ENCODE measurements at regions not wholly inside any gene's neighbourhood (a gene's known extent, or its start where the extent isn't known, plus 50 kb on each side); places are given as distances from the start of the nearest gene placed in this dataset.
"Not testable (repeated sequence)": the region's sequence is repeated elsewhere in the genome, so short reads cannot be mapped to it uniquely, and the experiment has no call there.

DNA sequence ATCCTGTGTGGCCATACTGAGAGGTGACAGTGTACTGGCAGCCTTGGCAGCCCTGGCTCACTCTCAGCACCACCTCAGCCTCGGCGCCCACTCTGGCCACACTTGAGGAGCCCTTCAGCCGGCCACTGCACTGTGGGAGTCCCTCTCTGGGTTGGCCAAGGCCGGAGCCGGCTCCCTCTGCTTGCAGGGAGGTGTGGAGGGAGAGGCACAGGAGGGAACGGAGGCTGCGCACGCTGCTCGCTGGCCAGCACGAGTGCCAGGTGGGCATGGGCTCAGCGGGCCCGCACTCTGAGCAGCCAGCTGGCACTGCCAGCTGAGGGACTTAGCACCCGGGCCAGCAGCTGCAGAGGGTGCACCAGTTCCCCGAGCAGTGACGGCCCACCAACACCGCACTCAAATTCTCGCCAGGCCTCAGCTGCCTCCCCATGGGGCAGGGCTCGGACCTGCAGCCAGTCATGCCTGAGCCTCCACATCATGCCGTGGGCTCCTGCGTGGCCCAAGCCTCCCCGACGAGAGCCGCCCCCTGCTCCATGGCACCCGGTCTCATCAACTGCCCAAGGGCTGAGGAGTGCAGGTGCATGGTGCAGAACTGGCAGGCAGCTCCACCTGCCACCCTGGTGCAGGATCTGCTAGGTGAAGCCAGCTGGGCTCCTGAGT lies 184.4 kb upstream of the TOX3 start:
- DNase-seq (ENCODE audit: low read depth in 2 of 2) = no peak

DNA sequence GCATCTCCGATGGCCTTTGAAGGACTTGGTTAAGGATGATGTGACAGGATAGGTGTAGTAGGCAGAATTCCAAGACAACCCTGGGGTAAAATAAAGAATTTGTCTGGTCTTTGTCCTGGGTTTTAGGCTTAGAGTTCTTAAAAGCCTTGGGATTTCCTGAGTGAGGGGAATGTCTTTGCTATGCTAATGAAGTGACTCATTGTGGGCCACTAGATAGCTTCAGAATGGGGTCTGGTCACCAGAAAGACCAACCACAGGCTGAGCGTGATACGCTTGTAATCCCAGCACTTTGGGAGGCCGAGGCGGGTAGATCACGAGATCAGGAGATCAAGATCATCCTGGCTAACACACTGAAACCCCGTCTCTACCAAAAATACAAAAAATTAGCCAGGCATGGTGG lies 182.8 kb upstream of the TOX3 start:
- no peak for DNase-seq (ENCODE audit: low read depth in 2 of 2)

DNA sequence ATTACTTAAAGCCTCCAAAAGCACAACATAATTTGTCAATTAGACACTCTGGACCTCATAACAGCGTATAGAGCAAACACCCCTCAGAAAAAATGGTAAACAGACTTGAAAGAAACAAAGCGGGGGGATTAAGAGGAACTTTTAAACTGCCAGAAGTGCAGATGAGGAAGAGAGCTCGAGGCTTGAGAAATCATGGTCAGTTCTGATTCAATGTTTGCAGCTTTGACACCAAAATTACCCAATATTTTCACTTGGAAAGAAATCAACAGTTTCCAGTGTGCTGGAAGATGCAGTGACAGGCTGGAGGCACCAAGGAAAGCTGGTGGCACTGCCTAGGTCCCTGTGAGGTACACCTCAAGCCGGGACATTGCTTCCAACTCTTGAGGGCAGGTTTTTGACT lies 180.9 kb upstream of the TOX3 start:
- no peak for DNase-seq (ENCODE audit: low read depth in 2 of 2)

- DNase-seq (ENCODE audit: low read depth in 2 of 2) = no peak
These were observed 180.5 kb upstream of the TOX3 start for GRCh38 chr16:52727441-52727840.

DNA sequence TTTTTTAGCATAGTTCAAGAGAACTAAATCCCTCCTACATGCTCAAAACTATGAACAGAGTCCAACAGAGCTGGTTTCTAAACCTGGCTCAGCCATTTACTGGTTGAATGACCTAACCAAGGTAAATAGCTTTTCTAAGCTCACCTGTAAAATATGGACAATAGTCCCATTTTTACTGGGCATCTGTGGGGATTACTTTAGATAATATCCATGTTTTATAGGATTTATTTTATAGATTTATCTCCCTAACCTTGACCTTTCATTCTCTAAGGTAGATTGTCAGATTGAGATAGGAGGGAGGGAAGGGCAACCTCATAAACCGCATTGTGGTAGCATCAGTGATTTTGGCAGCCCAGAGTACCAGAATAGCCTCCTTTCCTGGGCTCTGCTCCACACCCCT lies 178.5 kb upstream of the TOX3 start:
- no peak for DNase-seq (ENCODE audit: low read depth in 2 of 2)

- no peak for DNase-seq (ENCODE audit: low read depth in 2 of 2)
These were observed 178.1 kb upstream of the TOX3 start for GRCh38 chr16:52725043-52725442.

- DNase-seq (ENCODE audit: low read depth in 2 of 2) = no peak
These were observed 174.4 kb upstream of the TOX3 start for GRCh38 chr16:52721331-52721730.

GRCh38 chr16:52718046-52718445 lies 171.1 kb upstream of the TOX3 start:
- DNase-seq (ENCODE audit: low read depth in 2 of 2) = no peak

GRCh38 chr16:52713740-52714139 lies 166.8 kb upstream of the TOX3 start:
- no peak for DNase-seq (ENCODE audit: low read depth in 2 of 2)

GRCh38 chr16:52709306-52709705 lies 162.4 kb upstream of the TOX3 start:
- DNase-seq (ENCODE audit: low read depth in 2 of 2) = no peak

- DNase-seq (ENCODE audit: low read depth in 2 of 2) = no peak
These were observed 161.5 kb upstream of the TOX3 start for GRCh38 chr16:52708476-52708875.

DNA sequence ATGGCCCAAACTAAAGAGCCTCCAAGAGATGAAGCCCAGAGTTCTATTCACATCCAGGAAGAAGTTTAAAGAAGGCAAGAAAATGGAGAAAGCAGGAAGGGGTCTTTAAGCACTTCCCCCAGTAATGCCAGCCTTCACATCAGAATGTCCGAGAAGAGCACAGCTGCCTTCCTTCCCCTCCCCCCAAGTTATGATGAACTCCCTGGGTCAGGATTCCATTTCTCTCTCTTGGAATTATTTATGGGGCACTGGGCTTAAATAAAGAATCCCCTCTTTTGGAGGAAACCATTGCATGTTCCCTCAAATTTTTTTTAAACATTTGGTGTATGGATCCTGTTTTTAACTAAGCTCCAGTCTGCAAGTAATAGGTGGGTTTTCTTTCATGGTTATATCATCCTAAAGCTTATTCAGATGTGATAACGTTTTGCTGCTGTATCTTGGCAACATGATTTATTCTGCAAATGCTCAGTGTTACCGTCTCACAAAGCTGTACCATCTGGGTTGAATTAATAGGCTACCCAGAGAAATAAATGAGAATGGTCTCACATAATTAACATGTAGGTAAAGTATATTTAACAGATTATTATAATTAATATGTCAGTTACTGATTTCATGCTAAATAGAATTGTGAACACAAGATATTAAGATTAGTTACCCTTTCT lies 160.9 kb upstream of the TOX3 start:
- DNase-seq (ENCODE audit: low read depth in 2 of 2) = no peak

GRCh38 chr16:52705122-52705521 lies 158.2 kb upstream of the TOX3 start:
- DNase-seq (ENCODE audit: low read depth in 2 of 2) = no peak

GRCh38 chr16:52697971-52698370 lies 151.0 kb upstream of the TOX3 start:
- no peak for DNase-seq (ENCODE audit: low read depth in 2 of 2)

GRCh38 chr16:52696126-52696525 lies 149.2 kb upstream of the TOX3 start:
- no peak for DNase-seq (ENCODE audit: low read depth in 2 of 2)

DNA sequence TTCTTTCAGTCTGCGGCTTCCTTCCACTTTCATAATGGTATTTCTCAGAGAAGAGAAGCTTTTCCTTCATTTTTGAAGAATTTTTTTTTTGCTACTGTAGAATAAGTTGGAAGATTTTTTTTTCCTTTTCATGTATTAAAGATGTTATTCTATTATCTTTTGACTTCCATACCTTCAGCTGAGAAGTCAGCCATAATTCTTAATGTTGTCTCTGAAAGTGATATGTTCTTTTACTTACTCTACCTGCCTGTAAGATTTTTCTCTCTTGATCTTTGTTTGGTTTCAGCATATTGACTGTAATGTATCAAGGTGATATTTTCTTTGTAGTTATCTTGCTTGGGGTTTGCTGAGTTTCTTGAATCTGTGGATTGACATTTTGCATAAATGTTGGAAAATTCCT lies 143.5 kb upstream of the TOX3 start:
- no peak for DNase-seq (ENCODE audit: low read depth in 2 of 2)

DNA sequence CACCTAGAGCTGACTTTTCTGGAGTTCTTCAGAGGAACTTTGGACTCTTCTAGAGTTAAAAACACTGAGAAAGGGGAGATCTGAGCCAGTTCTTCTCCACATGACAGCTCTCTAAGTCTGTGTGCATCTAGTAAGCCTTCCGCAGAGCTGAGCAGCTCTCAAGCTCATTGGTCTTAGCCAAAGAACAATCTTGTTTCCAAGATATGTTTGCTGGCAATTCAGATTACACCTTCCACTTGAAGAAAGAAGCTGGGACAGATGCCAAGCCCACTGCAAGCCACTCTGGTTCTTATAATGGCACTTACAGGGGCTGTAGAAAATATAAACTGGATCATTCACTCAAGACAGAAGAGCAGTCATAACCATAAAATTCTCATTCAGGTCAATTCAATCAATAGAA lies 134.1 kb upstream of the TOX3 start:
- DNase-seq (ENCODE audit: low read depth in 2 of 2) = no peak

- DNase-seq (ENCODE audit: low read depth in 2 of 2) = no peak
These were observed 130.6 kb upstream of the TOX3 start for GRCh38 chr16:52677501-52677900.

- DNase-seq (ENCODE audit: low read depth in 2 of 2) = no peak
These were observed 130.0 kb upstream of the TOX3 start for GRCh38 chr16:52676959-52677358.

DNA sequence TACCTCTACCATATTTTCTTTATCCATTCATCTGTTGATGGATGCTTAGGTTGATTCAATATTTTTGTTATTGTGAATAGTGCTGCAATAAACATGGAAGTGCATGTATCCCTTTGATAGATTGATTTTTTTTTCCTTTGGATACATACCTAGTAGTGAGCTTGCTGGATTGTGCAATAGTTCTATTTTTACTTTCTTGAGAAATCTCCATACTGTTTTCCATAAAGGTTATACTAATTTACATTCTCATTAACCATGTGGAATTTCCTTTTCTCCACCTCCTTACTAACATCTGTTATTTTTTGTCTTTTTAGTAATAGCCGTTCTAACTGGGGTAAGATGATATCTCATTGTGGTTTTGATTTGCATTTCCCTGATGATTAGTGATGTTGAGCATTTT lies 124.6 kb upstream of the TOX3 start:
- no peak for DNase-seq (ENCODE audit: low read depth in 2 of 2)

DNA sequence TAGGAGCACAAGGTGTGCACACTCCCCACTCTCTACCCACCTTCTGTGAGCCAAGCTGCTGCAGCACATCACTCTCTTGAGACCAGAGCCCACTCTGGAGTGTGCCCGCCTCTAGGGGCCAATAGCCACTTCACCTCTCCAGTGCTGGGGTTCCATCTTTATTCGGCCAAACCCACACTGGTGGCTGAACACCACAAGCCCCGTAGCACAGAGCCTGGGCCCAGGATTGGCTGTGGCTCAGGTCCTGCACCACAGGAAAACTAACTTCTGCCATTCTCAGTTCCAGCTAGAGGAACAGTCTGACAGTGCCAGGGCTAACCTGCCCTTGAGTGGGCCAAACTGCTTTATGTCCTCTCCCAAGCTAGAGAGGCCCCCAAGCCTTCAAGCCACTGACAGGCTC lies 111.0 kb upstream of the TOX3 start:
- no peak for DNase-seq (ENCODE audit: low read depth in 2 of 2)

DNA sequence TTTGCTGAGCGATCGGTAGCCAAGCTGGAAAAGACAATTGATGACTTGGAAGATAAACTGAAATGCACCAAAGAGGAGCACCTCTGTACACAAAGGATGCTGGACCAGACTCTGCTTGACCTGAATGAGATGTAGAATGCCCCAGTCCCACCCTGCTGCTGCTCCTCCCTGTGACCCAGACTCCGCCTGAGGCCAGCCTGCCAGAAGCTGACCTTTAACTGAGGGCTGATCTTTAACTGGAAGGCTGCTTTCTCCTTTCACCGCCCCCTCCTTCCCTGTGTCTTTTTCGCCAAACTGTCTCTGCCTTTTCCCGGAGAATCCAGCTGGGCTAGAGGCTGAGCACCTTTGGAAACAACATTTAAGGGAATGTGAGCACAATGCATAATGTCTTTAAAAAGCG lies 109.0 kb upstream of the TOX3 start:
- not testable (repeated sequence) for DNase-seq (ENCODE audit: low read depth in 2 of 2)

DNA sequence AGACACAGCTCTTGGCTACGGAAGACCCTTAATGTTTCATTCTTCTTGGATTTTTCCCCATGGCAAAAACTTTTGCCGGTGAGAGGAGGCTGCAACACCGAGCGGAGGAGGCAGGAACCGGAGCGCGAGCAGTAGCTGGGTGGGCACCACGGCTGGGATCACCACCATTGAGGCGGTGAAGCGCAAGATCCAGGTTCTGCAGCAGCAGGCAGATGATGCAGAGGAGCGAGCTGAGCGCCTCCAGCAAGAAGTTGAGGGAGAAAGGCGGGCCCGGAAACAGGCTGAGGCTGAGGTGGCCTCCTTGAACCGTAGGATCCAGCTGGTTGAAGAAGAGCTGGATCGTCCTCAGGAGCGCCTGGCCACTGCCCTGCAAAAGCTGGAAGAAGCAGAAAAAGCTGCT lies 108.2 kb upstream of the TOX3 start:
- DNase-seq (ENCODE audit: low read depth in 2 of 2) = not testable (repeated sequence)

DNA sequence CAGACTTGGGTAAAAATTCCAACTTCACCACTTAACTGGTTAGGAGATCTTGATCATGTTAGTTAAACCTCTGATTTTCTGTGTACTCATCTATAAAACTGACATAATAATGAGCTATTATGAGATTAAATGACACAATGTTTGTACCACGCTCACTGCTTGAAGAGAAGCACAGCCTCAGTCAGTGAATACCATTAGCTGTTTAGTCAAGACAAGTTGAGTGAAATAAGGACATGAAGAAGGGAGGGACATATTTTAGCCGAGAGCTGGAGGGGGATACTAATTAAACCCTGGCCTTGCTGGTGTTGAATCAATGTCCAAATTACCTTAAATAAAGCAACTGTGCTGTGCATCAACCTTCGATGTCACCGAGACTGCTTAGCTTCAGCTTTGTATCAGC lies 105.1 kb upstream of the TOX3 start:
- no peak for DNase-seq (ENCODE audit: low read depth in 2 of 2)

Data from stimulated activated CD8-positive, alpha-beta memory T cell treated with anti-CD3 and anti-CD28 coated beads, Interleukin-15, amount 100 ng/mL, for 48 hours (primary cell).